ENCODE measurements at regions not wholly inside any gene's neighbourhood (a gene's known extent, or its start where the extent isn't known, plus 50 kb on each side); places are given as distances from the start of the nearest gene placed in this dataset.
"Not testable (repeated sequence)": the region's sequence is repeated elsewhere in the genome, so short reads cannot be mapped to it uniquely, and the experiment has no call there.

GRCh38 chr7:81235997-81236396, 317.1 kb upstream of the SEMA3C start:
- no peak for DNase-seq (ENCODE audit: low read depth)
- H3K4me3 ChIP-seq (ENCODE audit: low read length): no peak overlapping the region
- TF ChIP-seq CTCF (conservative IDR thresholded peaks at IDR 0.05; ENCODE audit: low read length): no peak

GRCh38 chr7:81234896-81235295, 316.0 kb upstream of the SEMA3C start:
- H3K4me3 ChIP-seq (ENCODE audit: low read length): no peak overlapping the region
- DNase-seq (ENCODE audit: low read depth): peak; percentile 12
- TF ChIP-seq CTCF (conservative IDR thresholded peaks at IDR 0.05; ENCODE audit: low read length): no peak

GRCh38 chr7:81233208-81233940, 314.5 kb upstream of the SEMA3C start:
- no peak for DNase-seq (ENCODE audit: low read depth)
- TF ChIP-seq CTCF (conservative IDR thresholded peaks at IDR 0.05; ENCODE audit: low read length): no peak
- no peak overlapping the region for H3K4me3 ChIP-seq (ENCODE audit: low read length)

DNA sequence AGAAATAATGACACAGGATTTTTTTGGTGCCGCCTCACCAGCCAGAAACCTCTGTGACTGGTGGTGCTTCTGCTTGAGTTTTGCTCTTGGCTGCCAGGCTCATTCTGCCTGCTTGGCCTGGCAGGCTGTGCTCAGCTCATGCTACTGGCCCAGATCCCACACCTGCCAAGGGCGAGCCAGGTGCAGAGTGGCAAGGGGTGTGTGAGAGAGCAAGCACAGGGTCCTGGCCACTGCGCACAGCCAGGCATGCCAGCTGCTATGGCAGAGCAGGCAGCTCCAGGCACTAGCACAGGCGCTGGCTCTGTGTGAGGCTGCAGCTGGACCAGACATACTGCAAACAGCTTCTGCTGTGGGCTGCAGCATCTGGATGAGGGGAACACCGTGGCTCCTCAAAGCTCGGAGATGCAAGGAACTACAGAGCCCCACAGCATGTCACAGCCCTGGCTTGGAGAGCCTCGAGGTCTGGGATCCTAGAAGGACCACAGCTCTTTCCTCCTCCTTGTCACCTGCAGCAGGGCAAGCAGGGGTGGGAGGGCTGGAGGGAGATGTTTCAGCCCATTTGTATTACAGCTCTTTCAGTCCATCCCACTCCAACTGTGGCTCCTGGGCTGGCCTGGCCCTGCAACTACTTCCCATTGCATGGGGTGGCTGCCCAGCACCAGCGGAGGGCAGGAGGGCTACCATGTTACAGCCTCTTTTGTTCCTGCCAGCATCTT, 313.4 kb upstream of the SEMA3C start:
- H3K4me3 ChIP-seq (ENCODE audit: low read length): no peak overlapping the region
- no peak for TF ChIP-seq CTCF (conservative IDR thresholded peaks at IDR 0.05; ENCODE audit: low read length)
- DNase-seq (ENCODE audit: low read depth): no peak

GRCh38 chr7:81231301-81231838, 312.5 kb upstream of the SEMA3C start:
- DNase-seq (ENCODE audit: low read depth): no peak
- TF ChIP-seq CTCF (conservative IDR thresholded peaks at IDR 0.05; ENCODE audit: low read length): no peak
- no peak overlapping the region for H3K4me3 ChIP-seq (ENCODE audit: low read length)

- no peak for TF ChIP-seq CTCF (conservative IDR thresholded peaks at IDR 0.05; ENCODE audit: low read length)
- no peak overlapping the region for H3K4me3 ChIP-seq (ENCODE audit: low read length)
- DNase-seq (ENCODE audit: low read depth): no peak
These were observed 307.4 kb upstream of the SEMA3C start for GRCh38 chr7:81226234-81226633.

DNA sequence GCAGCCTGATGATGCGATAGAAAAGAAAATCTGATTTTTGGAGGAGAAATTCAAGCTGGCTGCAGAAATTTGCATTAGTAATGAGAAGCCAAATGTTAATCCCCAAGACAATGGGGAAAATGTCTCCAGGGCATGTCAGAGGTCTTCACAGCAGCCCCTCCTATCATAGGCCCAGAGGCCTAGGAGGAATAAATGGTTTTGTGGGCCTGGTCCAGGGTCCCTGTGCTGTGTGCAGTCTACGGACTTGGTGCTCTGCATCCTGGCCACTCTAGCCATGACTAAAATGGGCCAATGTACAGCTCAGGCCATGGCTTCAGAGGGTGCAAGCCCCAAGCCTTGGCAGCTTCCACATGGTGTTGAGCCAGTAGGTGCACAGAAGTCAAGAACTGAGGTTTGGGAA, 303.8 kb upstream of the SEMA3C start:
- H3K4me3 ChIP-seq (ENCODE audit: low read length); DNase-seq (ENCODE audit: low read depth): not testable (repeated sequence)

All from AG10803 (cell line).